ENCODE measurements at regions not wholly inside any gene's neighbourhood (a gene's known extent, or its start where the extent isn't known, plus 50 kb on each side); places are given as distances from the start of the nearest gene placed in this dataset.
A peak's percentile ranks its signal among the peaks of the same experiment; 100 is the strongest.

DNA sequence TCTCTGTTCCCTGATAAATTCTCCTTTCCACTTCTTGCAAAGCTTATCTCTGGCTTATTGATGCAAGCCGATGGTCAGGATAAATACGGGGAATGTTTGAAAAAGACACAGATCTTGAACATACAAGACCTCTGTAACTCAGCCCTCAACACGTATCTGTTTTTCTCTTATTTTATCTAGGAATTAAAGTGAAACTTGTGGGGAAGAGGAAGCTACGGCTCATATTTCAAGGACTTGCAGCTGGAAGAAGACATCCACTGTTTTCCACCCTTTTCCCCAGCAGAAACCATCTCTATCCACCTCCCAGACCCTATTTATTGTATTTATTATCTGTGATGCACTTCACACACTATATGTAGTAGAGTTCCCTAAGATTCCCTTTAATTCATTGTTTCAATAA lies 98.4 kb upstream of the TANK start (continued):
- TF ChIP-seq, protein P1, sequence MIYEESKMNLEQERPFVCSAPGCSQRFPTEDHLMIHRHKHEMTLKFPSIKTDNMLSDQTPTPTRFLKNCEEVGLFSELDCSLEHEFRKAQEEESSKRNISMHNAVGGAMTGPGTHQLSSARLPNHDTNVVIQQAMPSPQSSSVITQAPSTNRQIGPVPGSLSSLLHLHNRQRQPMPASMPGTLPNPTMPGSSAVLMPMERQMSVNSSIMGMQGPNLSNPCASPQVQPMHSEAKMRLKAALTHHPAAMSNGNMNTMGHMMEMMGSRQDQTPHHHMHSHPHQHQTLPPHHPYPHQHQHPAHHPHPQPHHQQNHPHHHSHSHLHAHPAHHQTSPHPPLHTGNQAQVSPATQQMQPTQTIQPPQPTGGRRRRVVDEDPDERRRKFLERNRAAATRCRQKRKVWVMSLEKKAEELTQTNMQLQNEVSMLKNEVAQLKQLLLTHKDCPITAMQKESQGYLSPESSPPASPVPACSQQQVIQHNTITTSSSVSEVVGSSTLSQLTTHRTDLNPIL (CRISPR knock-in tag; IDR thresholded peaks at IDR 0.05; ENCODE audit: low read depth), result no peak
- TF ChIP-seq ZNF565 (CRISPR knock-in tag; conservative IDR thresholded peaks at IDR 0.05; ENCODE audit: low read depth) (no peak), RARB (CRISPR knock-in tag; IDR thresholded peaks at IDR 0.05) (no peak), ZFP3 (CRISPR knock-in tag; IDR thresholded peaks at IDR 0.05) (no peak), ZNF8 (CRISPR knock-in tag; IDR thresholded peaks at IDR 0.05) (no peak)

DNA sequence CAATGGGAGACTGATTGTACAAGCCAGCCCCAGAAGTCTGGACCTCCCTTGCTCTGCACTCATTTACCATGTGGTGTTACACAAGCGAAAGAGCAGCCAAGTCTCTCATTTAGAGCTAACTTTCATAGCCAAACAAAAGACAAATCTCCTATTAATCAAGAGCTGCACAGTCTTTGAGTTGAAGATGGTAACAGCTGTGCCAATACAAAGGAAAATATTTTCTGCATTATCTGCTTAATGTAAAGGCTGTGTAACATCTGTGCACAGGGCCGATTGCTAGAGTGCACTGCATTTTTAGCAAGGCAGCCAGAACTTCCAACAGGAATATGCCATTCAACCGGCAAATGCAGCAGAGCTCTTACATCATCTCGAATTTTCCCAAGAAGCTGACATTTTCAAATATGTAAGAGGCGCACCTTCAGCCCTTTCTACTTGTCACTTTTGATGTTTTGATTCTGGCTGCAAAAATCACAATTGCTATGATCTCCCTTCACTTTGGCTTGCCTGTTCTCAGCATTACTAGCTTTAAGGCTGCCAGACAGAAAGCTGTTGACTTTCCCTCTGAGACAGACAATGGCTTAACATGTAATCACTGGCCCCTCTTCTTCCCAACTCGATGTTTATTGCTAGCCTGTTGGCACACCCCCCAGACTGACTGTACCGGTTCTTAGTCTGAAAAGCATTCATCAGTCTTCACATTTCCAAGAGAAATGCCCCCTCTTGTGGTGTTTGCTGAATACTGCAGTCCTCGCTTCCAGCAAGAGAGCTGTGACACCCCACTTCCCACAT lies 96.9 kb upstream of the TANK start:
- TF ChIP-seq, protein P2, sequence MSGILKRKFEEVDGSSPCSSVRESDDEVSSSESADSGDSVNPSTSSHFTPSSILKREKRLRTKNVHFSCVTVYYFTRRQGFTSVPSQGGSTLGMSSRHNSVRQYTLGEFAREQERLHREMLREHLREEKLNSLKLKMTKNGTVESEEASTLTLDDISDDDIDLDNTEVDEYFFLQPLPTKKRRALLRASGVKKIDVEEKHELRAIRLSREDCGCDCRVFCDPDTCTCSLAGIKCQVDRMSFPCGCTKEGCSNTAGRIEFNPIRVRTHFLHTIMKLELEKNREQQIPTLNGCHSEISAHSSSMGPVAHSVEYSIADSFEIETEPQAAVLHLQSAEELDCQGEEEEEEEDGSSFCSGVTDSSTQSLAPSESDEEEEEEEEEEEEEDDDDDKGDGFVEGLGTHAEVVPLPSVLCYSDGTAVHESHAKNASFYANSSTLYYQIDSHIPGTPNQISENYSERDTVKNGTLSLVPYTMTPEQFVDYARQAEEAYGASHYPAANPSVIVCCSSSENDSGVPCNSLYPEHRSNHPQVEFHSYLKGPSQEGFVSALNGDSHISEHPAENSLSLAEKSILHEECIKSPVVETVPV (CRISPR knock-in tag; IDR thresholded peaks at IDR 0.05), result no peak
- TF ChIP-seq ESRRG (CRISPR knock-in tag; IDR thresholded peaks at IDR 0.05), result no peak
- TF ChIP-seq ZFP3 (CRISPR knock-in tag; IDR thresholded peaks at IDR 0.05), result no peak
- TF ChIP-seq ZFP30 (CRISPR knock-in tag; IDR thresholded peaks at IDR 0.05), result no peak
- TF ChIP-seq, protein P3, sequence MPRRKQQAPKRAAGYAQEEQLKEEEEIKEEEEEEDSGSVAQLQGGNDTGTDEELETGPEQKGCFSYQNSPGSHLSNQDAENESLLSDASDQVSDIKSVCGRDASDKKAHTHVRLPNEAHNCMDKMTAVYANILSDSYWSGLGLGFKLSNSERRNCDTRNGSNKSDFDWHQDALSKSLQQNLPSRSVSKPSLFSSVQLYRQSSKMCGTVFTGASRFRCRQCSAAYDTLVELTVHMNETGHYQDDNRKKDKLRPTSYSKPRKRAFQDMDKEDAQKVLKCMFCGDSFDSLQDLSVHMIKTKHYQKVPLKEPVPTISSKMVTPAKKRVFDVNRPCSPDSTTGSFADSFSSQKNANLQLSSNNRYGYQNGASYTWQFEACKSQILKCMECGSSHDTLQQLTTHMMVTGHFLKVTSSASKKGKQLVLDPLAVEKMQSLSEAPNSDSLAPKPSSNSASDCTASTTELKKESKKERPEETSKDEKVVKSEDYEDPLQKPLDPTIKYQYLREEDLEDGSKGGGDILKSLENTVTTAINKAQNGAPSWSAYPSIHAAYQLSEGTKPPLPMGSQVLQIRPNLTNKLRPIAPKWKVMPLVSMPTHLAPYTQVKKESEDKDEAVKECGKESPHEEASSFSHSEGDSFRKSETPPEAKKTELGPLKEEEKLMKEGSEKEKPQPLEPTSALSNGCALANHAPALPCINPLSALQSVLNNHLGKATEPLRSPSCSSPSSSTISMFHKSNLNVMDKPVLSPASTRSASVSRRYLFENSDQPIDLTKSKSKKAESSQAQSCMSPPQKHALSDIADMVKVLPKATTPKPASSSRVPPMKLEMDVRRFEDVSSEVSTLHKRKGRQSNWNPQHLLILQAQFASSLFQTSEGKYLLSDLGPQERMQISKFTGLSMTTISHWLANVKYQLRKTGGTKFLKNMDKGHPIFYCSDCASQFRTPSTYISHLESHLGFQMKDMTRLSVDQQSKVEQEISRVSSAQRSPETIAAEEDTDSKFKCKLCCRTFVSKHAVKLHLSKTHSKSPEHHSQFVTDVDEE (CRISPR knock-in tag; IDR thresholded peaks at IDR 0.05), result no peak; the same call in 1 of the 2 replicates
- no peak for TF ChIP-seq PPARA (CRISPR knock-in tag; IDR thresholded peaks at IDR 0.05; ENCODE audit: borderline replicate concordance)
- no peak for TF ChIP-seq ZNF70 (CRISPR knock-in tag; IDR thresholded peaks at IDR 0.05)
- no peak for TF ChIP-seq BACH2 (CRISPR knock-in tag; IDR thresholded peaks at IDR 0.05; ENCODE audit: borderline replicate concordance)
- no peak for TF ChIP-seq ZC3H10 (CRISPR knock-in tag; IDR thresholded peaks at IDR 0.05)
- TF ChIP-seq, protein P4, sequence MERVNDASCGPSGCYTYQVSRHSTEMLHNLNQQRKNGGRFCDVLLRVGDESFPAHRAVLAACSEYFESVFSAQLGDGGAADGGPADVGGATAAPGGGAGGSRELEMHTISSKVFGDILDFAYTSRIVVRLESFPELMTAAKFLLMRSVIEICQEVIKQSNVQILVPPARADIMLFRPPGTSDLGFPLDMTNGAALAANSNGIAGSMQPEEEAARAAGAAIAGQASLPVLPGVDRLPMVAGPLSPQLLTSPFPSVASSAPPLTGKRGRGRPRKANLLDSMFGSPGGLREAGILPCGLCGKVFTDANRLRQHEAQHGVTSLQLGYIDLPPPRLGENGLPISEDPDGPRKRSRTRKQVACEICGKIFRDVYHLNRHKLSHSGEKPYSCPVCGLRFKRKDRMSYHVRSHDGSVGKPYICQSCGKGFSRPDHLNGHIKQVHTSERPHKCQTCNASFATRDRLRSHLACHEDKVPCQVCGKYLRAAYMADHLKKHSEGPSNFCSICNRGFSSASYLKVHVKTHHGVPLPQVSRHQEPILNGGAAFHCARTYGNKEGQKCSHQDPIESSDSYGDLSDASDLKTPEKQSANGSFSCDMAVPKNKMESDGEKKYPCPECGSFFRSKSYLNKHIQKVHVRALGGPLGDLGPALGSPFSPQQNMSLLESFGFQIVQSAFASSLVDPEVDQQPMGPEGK (CRISPR knock-in tag; IDR thresholded peaks at IDR 0.05; ENCODE audit: borderline replicate concordance), result no peak
- TF ChIP-seq, protein P5, sequence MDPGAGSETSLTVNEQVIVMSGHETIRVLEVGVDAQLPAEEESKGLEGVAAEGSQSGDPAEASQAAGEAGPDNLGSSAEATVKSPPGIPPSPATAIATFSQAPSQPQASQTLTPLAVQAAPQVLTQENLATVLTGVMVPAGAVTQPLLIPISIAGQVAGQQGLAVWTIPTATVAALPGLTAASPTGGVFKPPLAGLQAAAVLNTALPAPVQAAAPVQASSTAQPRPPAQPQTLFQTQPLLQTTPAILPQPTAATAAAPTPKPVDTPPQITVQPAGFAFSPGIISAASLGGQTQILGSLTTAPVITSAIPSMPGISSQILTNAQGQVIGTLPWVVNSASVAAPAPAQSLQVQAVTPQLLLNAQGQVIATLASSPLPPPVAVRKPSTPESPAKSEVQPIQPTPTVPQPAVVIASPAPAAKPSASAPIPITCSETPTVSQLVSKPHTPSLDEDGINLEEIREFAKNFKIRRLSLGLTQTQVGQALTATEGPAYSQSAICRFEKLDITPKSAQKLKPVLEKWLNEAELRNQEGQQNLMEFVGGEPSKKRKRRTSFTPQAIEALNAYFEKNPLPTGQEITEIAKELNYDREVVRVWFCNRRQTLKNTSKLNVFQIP (CRISPR knock-in tag; IDR thresholded peaks at IDR 0.05; ENCODE audit: borderline replicate concordance, low read depth), result no peak
- TF ChIP-seq ISL1 (CRISPR knock-in tag; IDR thresholded peaks at IDR 0.05), result no peak
- no peak for TF ChIP-seq OSR1 (CRISPR knock-in tag; IDR thresholded peaks at IDR 0.05)
- TF ChIP-seq TCF4 (CRISPR knock-in tag; IDR thresholded peaks at IDR 0.05; ENCODE audit: borderline replicate concordance), result no peak
- no peak for TF ChIP-seq CSDC2 (CRISPR knock-in tag; IDR thresholded peaks at IDR 0.05)
- TF ChIP-seq ARNTL (CRISPR knock-in tag; IDR thresholded peaks at IDR 0.05; ENCODE audit: borderline replicate concordance, low read depth), result no peak
- no peak for TF ChIP-seq ZNF8 (CRISPR knock-in tag; IDR thresholded peaks at IDR 0.05)
- TF ChIP-seq TOX (CRISPR knock-in tag; IDR thresholded peaks at IDR 0.05; ENCODE audit: borderline replicate concordance), result no peak
- no peak for TF ChIP-seq GLIS3 (CRISPR knock-in tag; IDR thresholded peaks at IDR 0.05)
- TF ChIP-seq RARB (CRISPR knock-in tag; IDR thresholded peaks at IDR 0.05), result no peak

More for the DNA sequence above, 96.9 kb upstream of the TANK start:
- ATAC-seq, result peak; percentile 98

Data from SK-N-SH treated with all-trans-retinoic acid at 6 μM for 48 hours (cell line).